ENCODE measurements at regions not wholly inside any gene's neighbourhood (a gene's known extent, or its start where the extent isn't known, plus 50 kb on each side); places are given as distances from the start of the nearest gene placed in this dataset.

- Histone ChIP-seq H3K4me3 (replicated peaks in 1 of 4; ENCODE audit: control extremely low read depth in 1 of 4, insufficient read depth in 1 of 4, low read depth in 3 of 4, low read length in 4 of 4) (no peak overlapping the region), H2AFZ (ENCODE audit: low read length) (no peak overlapping the region), H3K79me2 (ENCODE audit: control insufficient read depth, insufficient read depth, low read length) (no peaks in the 10 kb centered on the region), H4K20me1 (ENCODE audit: control insufficient read depth, extremely low read depth, insufficient read depth, low read length) (no peaks in the 10 kb centered on the region), H3K36me3 (ENCODE audit: control insufficient read depth, insufficient read depth, low read length) (no peaks in the 10 kb centered on the region), H3K27ac (ENCODE audit: insufficient read depth, low read length) (no peak overlapping the region), H3K9me3 (ENCODE audit: control insufficient read depth, insufficient read depth, low read depth, low read length) (no peaks in the 10 kb centered on the region), H3K27me3 (ENCODE audit: control insufficient read depth, insufficient read depth, low read length) (no peaks in the 10 kb centered on the region), H3K9ac (ENCODE audit: insufficient read depth, low read length) (no peak overlapping the region), H3K4me2 (ENCODE audit: extremely low read depth, insufficient read depth, low read length) (no peak overlapping the region), H3K4me1 (ENCODE audit: control insufficient read depth, extremely low read depth, insufficient read depth, low read length) (no peaks in the 10 kb centered on the region)
- no peak for DNase-seq (ENCODE audit: low read depth in 2 of 2)
- TF ChIP-seq, protein P1, sequence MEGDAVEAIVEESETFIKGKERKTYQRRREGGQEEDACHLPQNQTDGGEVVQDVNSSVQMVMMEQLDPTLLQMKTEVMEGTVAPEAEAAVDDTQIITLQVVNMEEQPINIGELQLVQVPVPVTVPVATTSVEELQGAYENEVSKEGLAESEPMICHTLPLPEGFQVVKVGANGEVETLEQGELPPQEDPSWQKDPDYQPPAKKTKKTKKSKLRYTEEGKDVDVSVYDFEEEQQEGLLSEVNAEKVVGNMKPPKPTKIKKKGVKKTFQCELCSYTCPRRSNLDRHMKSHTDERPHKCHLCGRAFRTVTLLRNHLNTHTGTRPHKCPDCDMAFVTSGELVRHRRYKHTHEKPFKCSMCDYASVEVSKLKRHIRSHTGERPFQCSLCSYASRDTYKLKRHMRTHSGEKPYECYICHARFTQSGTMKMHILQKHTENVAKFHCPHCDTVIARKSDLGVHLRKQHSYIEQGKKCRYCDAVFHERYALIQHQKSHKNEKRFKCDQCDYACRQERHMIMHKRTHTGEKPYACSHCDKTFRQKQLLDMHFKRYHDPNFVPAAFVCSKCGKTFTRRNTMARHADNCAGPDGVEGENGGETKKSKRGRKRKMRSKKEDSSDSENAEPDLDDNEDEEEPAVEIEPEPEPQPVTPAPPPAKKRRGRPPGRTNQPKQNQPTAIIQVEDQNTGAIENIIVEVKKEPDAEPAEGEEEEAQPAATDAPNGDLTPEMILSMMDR (conservative IDR thresholded peaks at IDR 0.05 in 1 of 2, IDR thresholded peaks at IDR 0.05 in 1 of 2; ENCODE audit: low read depth in 1 of 2, low read length in 2 of 2) = no peak
- no peak for TF ChIP-seq EZH2 (IDR thresholded peaks at IDR 0.05; ENCODE audit: low read length, missing control alignments)
Observed at GRCh38 chr2:161570424-161571050, 53.7 kb upstream of the SLC4A10 start.

DNA sequence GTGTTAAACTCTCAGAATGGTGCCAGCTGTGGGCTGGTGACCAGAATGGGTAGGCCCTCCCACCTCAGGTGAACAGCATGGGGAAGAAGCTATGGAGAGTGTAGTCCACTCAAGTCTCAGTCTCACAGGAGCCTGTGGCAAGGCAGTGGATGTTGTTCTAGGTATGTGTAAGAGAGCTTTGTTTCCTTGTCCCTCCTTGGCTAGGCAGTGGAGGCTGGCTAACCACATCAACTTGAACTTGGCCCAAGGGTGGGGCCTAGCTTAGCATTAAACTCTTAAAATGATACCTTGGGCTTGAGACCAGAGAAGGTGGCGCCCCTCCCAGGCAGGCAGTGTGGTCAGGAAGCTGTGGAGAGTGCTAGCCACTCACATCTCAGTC is 53.2 kb upstream of the SLC4A10 start:
- no peaks in the 10 kb centered on the region for H4K20me1 ChIP-seq (ENCODE audit: control insufficient read depth, extremely low read depth, insufficient read depth, low read length)

More for the DNA sequence above, 53.2 kb upstream of the SLC4A10 start:
- Histone ChIP-seq H3K36me3 (ENCODE audit: control insufficient read depth, insufficient read depth, low read length) (no peaks in the 10 kb centered on the region), H3K4me1 (ENCODE audit: control insufficient read depth, extremely low read depth, insufficient read depth, low read length) (no peaks in the 10 kb centered on the region), H2AFZ (ENCODE audit: low read length) (no peak overlapping the region), H3K27me3 (ENCODE audit: control insufficient read depth, insufficient read depth, low read length) (no peaks in the 10 kb centered on the region), H3K27ac (ENCODE audit: insufficient read depth, low read length) (no peak overlapping the region), H3K4me2 (ENCODE audit: extremely low read depth, insufficient read depth, low read length) (no peak overlapping the region), H3K4me3 (replicated peaks in 1 of 4; ENCODE audit: control extremely low read depth in 1 of 4, insufficient read depth in 1 of 4, low read depth in 3 of 4, low read length in 4 of 4) (no peak overlapping the region), H3K9me3 (ENCODE audit: control insufficient read depth, insufficient read depth, low read depth, low read length) (no peaks in the 10 kb centered on the region), H3K9ac (ENCODE audit: insufficient read depth, low read length) (no peak overlapping the region), H3K79me2 (ENCODE audit: control insufficient read depth, insufficient read depth, low read length) (no peaks in the 10 kb centered on the region)
- TF ChIP-seq, protein P1 (conservative IDR thresholded peaks at IDR 0.05 in 1 of 2, IDR thresholded peaks at IDR 0.05 in 1 of 2; ENCODE audit: low read depth in 1 of 2, low read length in 2 of 2) = no peak
- no peak for TF ChIP-seq EZH2 (IDR thresholded peaks at IDR 0.05; ENCODE audit: low read length, missing control alignments)
- no peak for DNase-seq (ENCODE audit: low read depth in 2 of 2)

Data from fibroblast of lung (primary cell).